NB4 (cell line): ENCODE measurements at regions not wholly inside any gene's neighbourhood (a gene's known extent, or its start where the extent isn't known, plus 50 kb on each side); places are given as distances from the start of the nearest gene placed in this dataset.

ENCODE experiments used
- CTCF ChIP-seq: IDR thresholded peaks from one replicate; pipeline ENCODE4 v1.5.1; 2012; ENCODE audit warnings: low read depth, low read length
- MAX ChIP-seq: IDR thresholded peaks from 2 replicates; pipeline ENCODE4 v1.6.1; 2011; ENCODE audit warnings: low read depth, low read length
- POLR2A ChIP-seq: IDR thresholded peaks from 2 replicates; pipeline ENCODE4 v1.6.1; 2011; ENCODE audit warnings: mild to moderate bottlenecking; ENCODE audit not compliant: insufficient read length; ENCODE audit errors: extremely low read depth

GRCh38 chr18:76613755-76614120 lies 118.7 kb upstream of the ZNF516 start:
- no peak for TF ChIP-seq POLR2A
- no peak for TF ChIP-seq CTCF
- TF ChIP-seq MAX = no peak
